Breast epithelium (tissue), 4 donors: ENCODE measurements at regions not wholly inside any gene's neighbourhood (a gene's known extent, or its start where the extent isn't known, plus 50 kb on each side); places are given as distances from the start of the nearest gene placed in this dataset.

Source experiments
- DNase-seq, 2 donors: peaks; one replicate each; pipeline ENCODE4 v3.0.0-alpha.2; 2019; ENCODE audit warnings: low spot score in 2 of 2
- H3K27ac ChIP-seq, 2 donors: fragments of 200-600 bp; sonication (generic) in 1 of 2; one replicate each; pipeline ENCODE4 v1.5.1; 2016 to 2019; ENCODE audit warnings: mild to moderate bottlenecking in 1 of 2
- H3K27me3 ChIP-seq, 2 donors: fragments of 200-600 bp; sonication (generic) in 1 of 2; one replicate each; pipeline versions ENCODE4 v1.5.1 to v1.6.0; 2017 to 2019; ENCODE audit warnings: control low read depth in 1 of 2, mild to moderate bottlenecking in 1 of 2
- H3K36me3 ChIP-seq: fragments of 200-600 bp; one replicate; pipeline ENCODE4 v1.5.1; 2019
- H3K4me1 ChIP-seq, 2 donors: fragments of 200-600 bp; sonication (generic); one replicate each; pipeline ENCODE4 v1.5.1; 2016 to 2019; ENCODE audit warnings: control low read depth in 1 of 2
- H3K4me3 ChIP-seq, 3 donors: fragments of 200-600 bp; sonication (generic); 1 replicate in 2 of 3; 2 replicates in 1 of 3; pipeline ENCODE4 v1.5.1; 2016 to 2019; ENCODE audit warnings: mild to moderate bottlenecking in 3 of 3, moderate library complexity in 2 of 3
- H3K9me3 ChIP-seq, 2 donors: fragments of 200-600 bp; sonication (generic) in 1 of 2; one replicate each; pipeline ENCODE4 v1.5.1; 2016 to 2019; ENCODE audit warnings: control low read depth in 1 of 2
- POLR2A ChIP-seq: fragments of 450-650 bp; IDR thresholded peaks from one replicate; pipeline ENCODE4 v1.6.1; 2016; ENCODE audit warnings: antibody characterized with exemption, mild to moderate bottlenecking, moderate library complexity
- POLR2AphosphoS5 ChIP-seq, 3 donors: sonication (generic); formaldehyde crosslinking; IDR thresholded peaks; one replicate each; pipeline ENCODE4 v1.6.1; 2017; ENCODE audit warnings: antibody characterized with exemption in 3 of 3
- intact Hi-C: fragments of 100-400 bp; cut with DNase I; formaldehyde crosslinking; loops from one replicate; pipeline ENCODE4 v1.15.1; 2023; ENCODE audit warnings: low total_unique reads
- TF ChIP-seq, protein P1 (sequence below), 3 donors: fragments of 450-650 bp; IDR thresholded peaks; one replicate each; pipeline ENCODE4 v1.5.1; 2016 to 2017; ENCODE audit warnings: antibody characterized with exemption in 3 of 3, mild to moderate bottlenecking in 3 of 3, moderate library complexity in 3 of 3

DNA sequence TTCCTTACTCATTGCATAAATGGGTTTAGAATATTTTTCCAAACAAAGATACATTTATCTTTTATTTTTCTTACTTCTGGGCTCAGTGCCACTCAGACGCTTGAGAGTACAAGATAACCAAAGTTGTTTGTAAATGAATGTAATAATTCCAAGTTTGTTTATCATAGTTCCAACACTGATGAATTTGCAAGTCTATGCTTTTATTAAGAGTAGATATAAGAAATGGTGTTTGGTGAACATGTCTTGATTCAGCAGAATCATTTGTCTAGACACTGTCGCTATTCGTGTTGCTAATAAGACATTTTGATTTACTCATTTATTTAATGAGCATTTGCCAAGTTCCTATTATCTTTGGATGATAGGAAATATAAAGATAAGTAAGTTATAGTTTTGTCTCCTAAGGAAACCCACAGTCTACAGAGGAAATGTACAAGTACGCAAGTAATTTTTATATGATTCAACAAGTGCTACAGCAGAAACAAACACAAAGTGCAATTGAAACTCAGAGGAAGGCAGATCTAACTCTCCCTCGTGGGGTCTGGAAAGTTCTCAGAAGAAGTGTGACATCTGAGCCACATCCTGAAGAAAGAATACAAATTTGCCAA lies 132.8 kb upstream of the FSCB start:
- Histone ChIP-seq H3K4me1 (no peaks in the 10 kb centered on the region), H3K36me3 (no peaks in the 10 kb centered on the region), H3K9me3 (no peaks in the 10 kb centered on the region), H3K27ac (no peak overlapping the region), H3K4me3 (no peak overlapping the region), H3K27me3 (no peaks in the 10 kb centered on the region)
- DNase-seq = no peak
- TF ChIP-seq POLR2AphosphoS5 (IDR thresholded peaks at IDR 0.05) (no peak), POLR2A (no peak)
- TF ChIP-seq, protein P1, sequence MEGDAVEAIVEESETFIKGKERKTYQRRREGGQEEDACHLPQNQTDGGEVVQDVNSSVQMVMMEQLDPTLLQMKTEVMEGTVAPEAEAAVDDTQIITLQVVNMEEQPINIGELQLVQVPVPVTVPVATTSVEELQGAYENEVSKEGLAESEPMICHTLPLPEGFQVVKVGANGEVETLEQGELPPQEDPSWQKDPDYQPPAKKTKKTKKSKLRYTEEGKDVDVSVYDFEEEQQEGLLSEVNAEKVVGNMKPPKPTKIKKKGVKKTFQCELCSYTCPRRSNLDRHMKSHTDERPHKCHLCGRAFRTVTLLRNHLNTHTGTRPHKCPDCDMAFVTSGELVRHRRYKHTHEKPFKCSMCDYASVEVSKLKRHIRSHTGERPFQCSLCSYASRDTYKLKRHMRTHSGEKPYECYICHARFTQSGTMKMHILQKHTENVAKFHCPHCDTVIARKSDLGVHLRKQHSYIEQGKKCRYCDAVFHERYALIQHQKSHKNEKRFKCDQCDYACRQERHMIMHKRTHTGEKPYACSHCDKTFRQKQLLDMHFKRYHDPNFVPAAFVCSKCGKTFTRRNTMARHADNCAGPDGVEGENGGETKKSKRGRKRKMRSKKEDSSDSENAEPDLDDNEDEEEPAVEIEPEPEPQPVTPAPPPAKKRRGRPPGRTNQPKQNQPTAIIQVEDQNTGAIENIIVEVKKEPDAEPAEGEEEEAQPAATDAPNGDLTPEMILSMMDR (IDR thresholded peaks at IDR 0.05) = no peak
- intact Hi-C loops = no loop called here

DNA sequence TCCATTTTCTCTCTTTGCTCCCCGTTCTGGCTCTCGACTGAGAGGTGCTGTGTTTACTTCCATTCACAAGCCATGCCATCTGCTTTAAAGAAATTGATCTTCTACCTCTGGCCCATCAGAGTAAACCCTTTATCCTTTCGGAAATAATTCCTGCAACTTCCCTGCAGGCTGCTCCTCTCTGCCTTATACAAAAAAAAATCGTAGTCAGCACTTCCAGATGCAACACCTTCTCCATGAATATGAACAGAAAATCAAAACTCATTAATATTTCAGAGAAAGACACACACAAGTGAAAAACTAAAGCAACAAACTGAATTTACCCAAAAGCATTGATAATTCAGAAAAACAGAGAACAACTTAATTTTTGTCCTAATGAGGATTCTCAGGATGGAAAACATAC lies 127.6 kb upstream of the FSCB start:
- Histone ChIP-seq H3K36me3 (no peaks in the 10 kb centered on the region), H3K4me3 (no peak overlapping the region), H3K9me3 (no peaks in the 10 kb centered on the region), H3K27me3 (no peaks in the 10 kb centered on the region), H3K27ac (no peak overlapping the region), H3K4me1 (no peaks in the 10 kb centered on the region)
- DNase-seq = no peak
- TF ChIP-seq POLR2A (no peak), POLR2AphosphoS5 (IDR thresholded peaks at IDR 0.05) (no peak)
- TF ChIP-seq, protein P1 (IDR thresholded peaks at IDR 0.05) = no peak
- intact Hi-C loops = no loop called here

GRCh38 chr14:44626423-44626822 lies 119.3 kb upstream of the FSCB start:
- no peak for DNase-seq
- Histone ChIP-seq H3K4me3 (no peak overlapping the region), H3K27me3 (no peaks in the 10 kb centered on the region), H3K27ac (no peak overlapping the region), H3K4me1 (no peaks in the 10 kb centered on the region), H3K9me3 (no peaks in the 10 kb centered on the region), H3K36me3 (no peaks in the 10 kb centered on the region)
- intact Hi-C loops = no loop called here
- TF ChIP-seq POLR2AphosphoS5 (IDR thresholded peaks at IDR 0.05) (no peak), POLR2A (no peak)
- TF ChIP-seq, protein P1 (IDR thresholded peaks at IDR 0.05) = no peak

GRCh38 chr14:44625098-44625497 lies 118.0 kb upstream of the FSCB start:
- intact Hi-C loops = no loop called here
- H3K4me1 ChIP-seq = no peaks in the 10 kb centered on the region

More at GRCh38 chr14:44625098-44625497, 118.0 kb upstream of the FSCB start:
- Histone ChIP-seq H3K9me3 (no peaks in the 10 kb centered on the region), H3K27ac (no peak overlapping the region), H3K36me3 (no peaks in the 10 kb centered on the region), H3K27me3 (no peaks in the 10 kb centered on the region), H3K4me3 (no peak overlapping the region)
- DNase-seq = no peak
- TF ChIP-seq POLR2AphosphoS5 (IDR thresholded peaks at IDR 0.05) (no peak), POLR2A (no peak)
- TF ChIP-seq, protein P1 (IDR thresholded peaks at IDR 0.05) = no peak
